Fibroblast of villous mesenchyme (primary cell): ENCODE measurements at regions not wholly inside any gene's neighbourhood (a gene's known extent, or its start where the extent isn't known, plus 50 kb on each side); places are given as distances from the start of the nearest gene placed in this dataset.

Experiments used
- DNase-seq: peaks from one replicate; pipeline ENCODE4 v3.0.0-alpha.2; 2010; ENCODE audit warnings: low read depth
- H3K4me3 ChIP-seq: 2 replicates; pipeline ENCODE4 v1.5.1; 2011; ENCODE audit warnings: low read depth, mild to moderate bottlenecking, low read length
- CTCF ChIP-seq: IDR thresholded peaks from 2 replicates; pipeline ENCODE4 v1.5.1; 2012; ENCODE audit warnings: low read depth, mild to moderate bottlenecking, low read length; ENCODE audit not compliant: insufficient read depth

DNA sequence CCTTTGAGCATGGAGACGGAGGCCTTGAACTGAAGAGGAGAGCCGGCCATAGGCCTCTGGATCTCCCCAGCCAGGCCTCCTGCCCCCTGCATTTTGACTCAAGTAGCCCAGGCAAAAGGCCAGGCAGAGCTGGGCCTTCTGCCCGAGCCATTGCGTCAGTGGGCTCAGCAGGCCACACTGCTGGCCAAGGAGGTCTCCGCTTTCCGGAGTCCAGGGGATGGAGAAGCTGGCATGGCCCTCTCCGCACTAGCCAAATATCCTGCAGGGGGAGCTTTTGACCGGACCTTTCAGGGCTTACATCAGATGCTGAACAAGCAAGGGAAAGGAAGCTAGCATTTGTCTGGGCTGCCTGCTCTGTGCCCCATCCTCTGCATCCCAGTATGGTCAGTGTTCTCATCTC, 386.8 kb downstream of the TRIM36 start:
- no peak for TF ChIP-seq CTCF
- DNase-seq, result no peak
- no peak overlapping the region for H3K4me3 ChIP-seq

GRCh38 chr5:114782177-114782576, 387.5 kb downstream of the TRIM36 start:
- no peak for DNase-seq
- no peak for TF ChIP-seq CTCF
- H3K4me3 ChIP-seq, result no peak overlapping the region

DNA sequence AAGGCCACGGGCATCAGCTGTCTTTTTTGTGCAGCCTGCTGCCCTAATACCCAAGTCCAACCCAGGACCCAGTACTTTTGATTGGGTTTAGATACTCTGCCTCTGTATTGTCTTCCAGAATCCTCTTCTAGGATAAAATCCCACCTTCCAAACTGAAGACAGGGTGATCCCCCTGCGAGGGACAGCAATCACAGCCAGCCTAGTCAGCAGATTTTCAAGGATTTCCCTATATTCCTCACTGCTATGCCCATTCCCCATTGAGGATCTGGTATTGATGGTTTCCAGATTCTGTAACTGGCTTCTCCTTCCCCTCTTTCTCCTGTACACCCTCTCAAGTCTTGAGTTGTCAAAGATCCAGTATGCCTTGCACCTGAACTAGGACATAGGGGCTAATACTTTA, 389.4 kb downstream of the TRIM36 start:
- DNase-seq, result no peak
- TF ChIP-seq CTCF, result no peak

DNA sequence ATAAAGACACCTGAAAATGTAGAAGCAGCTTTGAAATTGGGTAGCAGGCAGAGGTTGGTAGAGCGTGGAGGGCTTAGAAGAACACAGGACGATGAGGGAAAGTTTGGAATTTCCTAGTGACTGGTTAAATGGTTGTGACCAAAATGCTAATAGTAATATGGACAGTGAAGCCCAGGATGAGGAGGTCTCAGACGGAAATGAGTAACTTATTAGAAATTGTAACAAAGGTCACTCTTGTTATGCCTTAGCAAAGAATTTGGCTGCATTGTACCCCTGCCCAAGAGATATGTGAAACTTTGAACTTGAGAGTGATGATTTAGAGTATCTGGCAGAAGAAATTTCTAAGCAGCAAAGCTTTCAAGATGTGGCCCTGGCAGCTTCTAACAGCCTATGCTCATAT, 382.5 kb downstream of the KCNN2 start:
- DNase-seq, result no peak
- no peak for TF ChIP-seq CTCF
- H3K4me3 ChIP-seq, result no peak overlapping the region

More for the DNA sequence above, 389.4 kb downstream of the TRIM36 start:
- no peak overlapping the region for H3K4me3 ChIP-seq

- no peak for TF ChIP-seq CTCF
- H3K4me3 ChIP-seq, result no peak overlapping the region
- DNase-seq, result no peak
Measured at GRCh38 chr5:114734238-114734637, 372.4 kb downstream of the KCNN2 start.

DNA sequence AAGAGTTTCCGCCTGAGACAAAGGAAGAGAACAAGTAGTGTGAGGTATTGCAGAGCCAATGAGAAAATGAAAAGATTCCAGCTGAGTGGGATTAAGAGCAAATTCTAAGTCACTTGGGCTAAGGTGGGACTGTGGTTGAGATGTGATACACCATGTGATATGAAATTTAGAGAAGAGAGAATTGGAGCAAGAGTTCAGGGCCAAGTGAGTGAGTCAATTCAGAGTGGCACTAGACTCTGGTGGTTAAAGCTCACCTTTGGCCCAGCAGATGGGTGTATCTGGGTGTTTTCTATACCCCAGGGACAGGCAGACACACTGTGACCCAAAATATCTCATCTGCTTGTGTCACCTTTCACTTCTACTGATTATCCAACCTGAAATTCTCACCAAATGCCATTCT, 368.1 kb downstream of the KCNN2 start:
- H3K4me3 ChIP-seq, result no peak overlapping the region
- no peak for TF ChIP-seq CTCF
- no peak for DNase-seq

GRCh38 chr5:114727358-114727757, 365.5 kb downstream of the KCNN2 start:
- H3K4me3 ChIP-seq, result no peak overlapping the region
- no peak for DNase-seq
- TF ChIP-seq CTCF, result no peak
